HCT116 (cell line): ENCODE measurements at regions not wholly inside any gene's neighbourhood (a gene's known extent, or its start where the extent isn't known, plus 50 kb on each side); places are given as distances from the start of the nearest gene placed in this dataset.

Experiments
- EZH2 ChIP-seq: fragments of 200-600 bp; sonication (generic); IDR thresholded peaks from 2 replicates; pipeline ENCODE4 v1.6.1; 2017; ENCODE audit warnings: antibody characterized with exemption, mixed run types
- EZH2phosphoT487 ChIP-seq: fragments of 200-600 bp; IDR thresholded peaks from 2 replicates; pipeline ENCODE4 v1.6.1; 2018; ENCODE audit warnings: antibody characterized with exemption, borderline replicate concordance
- FOSL1 ChIP-seq: IDR thresholded peaks from 2 replicates; pipeline ENCODE4 v1.6.1; 2012; ENCODE audit warnings: low read depth
- POLR2A ChIP-seq: IDR thresholded peaks from 2 replicates; pipeline ENCODE4 v1.7.0; 2011; ENCODE audit warnings: borderline replicate concordance; ENCODE audit not compliant: insufficient read depth, insufficient read length; ENCODE audit errors: extremely low read depth
- POLR2AphosphoS5 ChIP-seq: IDR thresholded peaks from 2 replicates; pipeline ENCODE4 v1.6.1; 2011; ENCODE audit warnings: mild to moderate bottlenecking, low read depth, low read length, moderate library complexity
- SIN3A ChIP-seq: IDR thresholded peaks from 2 replicates; pipeline ENCODE4 v1.6.1; 2012; ENCODE audit warnings: low read depth
- ZNF274 ChIP-seq: fragments of 200-500 bp; sonication (Bioruptor generic); IDR thresholded peaks from 2 replicates; pipeline ENCODE4 v1.6.1; 2014; ENCODE audit warnings: mild to moderate bottlenecking, low read depth, low read length, inconsistent platforms
- TF ChIP-seq, protein P1 (sequence below), 3 experiments: fragments of 200-600 bp in 1 of 3; sonication (generic) in 1 of 3; IDR thresholded peaks in 2 of 3; conservative IDR thresholded peaks in 1 of 3; 2 replicates each; pipeline ENCODE4 v1.5.1; 2012 to 2017; ENCODE audit warnings: low read depth in 2 of 3, low read length in 2 of 3, antibody characterized with exemption in 1 of 3, borderline replicate concordance in 1 of 3, control low read depth in 1 of 3, mild to moderate bottlenecking in 1 of 3, mixed read lengths in 1 of 3, mixed run types in 1 of 3, moderate library complexity in 1 of 3; ENCODE audit not compliant: insufficient read depth in 1 of 3

DNA sequence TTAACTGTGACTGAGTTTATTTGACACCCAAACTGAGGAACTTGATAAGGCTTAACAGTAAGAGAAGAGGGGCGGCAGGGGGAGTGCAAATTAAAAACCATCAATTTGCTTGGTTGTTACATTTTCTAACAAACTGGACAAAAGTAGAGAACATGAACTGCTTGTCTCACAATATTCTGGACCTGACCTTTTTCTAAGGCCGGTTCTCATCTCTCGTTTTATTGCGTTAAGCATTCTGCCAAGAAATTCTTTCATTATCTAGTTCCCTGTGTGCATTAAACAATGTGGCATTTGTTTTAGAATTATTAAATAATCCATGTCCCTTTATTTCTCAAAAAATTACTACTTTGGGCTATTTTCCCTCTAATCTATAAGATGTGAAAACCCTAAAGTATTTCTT is 565.2 kb upstream of the PKDCC start:
- no peak for TF ChIP-seq EZH2
- TF ChIP-seq, protein P1, sequence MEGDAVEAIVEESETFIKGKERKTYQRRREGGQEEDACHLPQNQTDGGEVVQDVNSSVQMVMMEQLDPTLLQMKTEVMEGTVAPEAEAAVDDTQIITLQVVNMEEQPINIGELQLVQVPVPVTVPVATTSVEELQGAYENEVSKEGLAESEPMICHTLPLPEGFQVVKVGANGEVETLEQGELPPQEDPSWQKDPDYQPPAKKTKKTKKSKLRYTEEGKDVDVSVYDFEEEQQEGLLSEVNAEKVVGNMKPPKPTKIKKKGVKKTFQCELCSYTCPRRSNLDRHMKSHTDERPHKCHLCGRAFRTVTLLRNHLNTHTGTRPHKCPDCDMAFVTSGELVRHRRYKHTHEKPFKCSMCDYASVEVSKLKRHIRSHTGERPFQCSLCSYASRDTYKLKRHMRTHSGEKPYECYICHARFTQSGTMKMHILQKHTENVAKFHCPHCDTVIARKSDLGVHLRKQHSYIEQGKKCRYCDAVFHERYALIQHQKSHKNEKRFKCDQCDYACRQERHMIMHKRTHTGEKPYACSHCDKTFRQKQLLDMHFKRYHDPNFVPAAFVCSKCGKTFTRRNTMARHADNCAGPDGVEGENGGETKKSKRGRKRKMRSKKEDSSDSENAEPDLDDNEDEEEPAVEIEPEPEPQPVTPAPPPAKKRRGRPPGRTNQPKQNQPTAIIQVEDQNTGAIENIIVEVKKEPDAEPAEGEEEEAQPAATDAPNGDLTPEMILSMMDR (IDR thresholded peaks at IDR 0.05 in 2 of 3, conservative IDR thresholded peaks at IDR 0.05 in 1 of 3; ENCODE audit: borderline replicate concordance in 1 of 3, insufficient read depth in 1 of 3, low read depth in 2 of 3, low read length in 2 of 3), result no peak
- no peak for TF ChIP-seq FOSL1
- TF ChIP-seq ZNF274, result no peak
- TF ChIP-seq EZH2phosphoT487, result no peak
- TF ChIP-seq SIN3A, result no peak
- no peak for TF ChIP-seq POLR2AphosphoS5
- TF ChIP-seq POLR2A, result no peak
